HK-2 (cell line): ENCODE measurements at regions not wholly inside any gene's neighbourhood (a gene's known extent, or its start where the extent isn't known, plus 50 kb on each side); places are given as distances from the start of the nearest gene placed in this dataset.
"Not testable (repeated sequence)": the region's sequence is repeated elsewhere in the genome, so short reads cannot be mapped to it uniquely, and the experiment has no call there.

ENCODE experiments used
- DNase-seq: peaks from one replicate; pipeline ENCODE4 v3.0.0-alpha.2; 2018; ENCODE audit not compliant: unreplicated experiment

DNA sequence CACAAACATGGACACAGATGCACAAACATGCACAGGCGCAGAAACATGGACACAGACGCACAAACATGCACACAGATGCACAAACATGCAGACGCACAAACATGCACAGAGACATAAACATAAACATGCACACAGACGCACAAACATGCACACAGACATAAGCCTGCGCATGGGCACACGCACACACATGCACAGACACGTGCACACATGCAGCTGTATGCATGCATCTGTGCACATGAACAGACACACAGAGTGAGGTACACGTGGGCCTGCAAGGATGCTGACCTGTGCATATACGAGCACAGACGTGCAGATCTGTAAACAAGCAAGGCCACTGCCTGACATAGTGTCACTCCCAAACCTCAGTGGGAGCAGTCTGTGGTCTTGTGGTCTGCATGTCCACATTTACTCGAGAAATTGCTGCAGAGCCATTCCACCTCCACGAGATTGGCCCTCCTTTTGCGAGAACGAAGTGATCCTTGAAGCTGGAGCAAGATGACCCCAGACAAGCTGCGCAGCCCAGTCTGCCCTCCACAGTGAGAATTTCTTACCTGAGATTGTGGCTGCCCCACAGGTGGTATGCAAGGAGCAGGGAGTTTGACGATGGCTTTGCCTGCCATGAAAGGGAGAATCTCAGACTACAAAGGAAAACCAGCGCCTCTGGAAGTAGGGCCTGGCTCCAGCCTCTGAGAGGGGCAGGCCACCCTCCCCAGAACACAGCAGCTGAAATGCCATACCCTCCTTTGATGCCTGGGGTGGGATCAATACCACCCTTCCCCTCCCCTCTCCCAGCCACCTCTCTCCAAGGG is 299.9 kb downstream of the BRD1 start:
- DNase-seq, result no peak

DNA sequence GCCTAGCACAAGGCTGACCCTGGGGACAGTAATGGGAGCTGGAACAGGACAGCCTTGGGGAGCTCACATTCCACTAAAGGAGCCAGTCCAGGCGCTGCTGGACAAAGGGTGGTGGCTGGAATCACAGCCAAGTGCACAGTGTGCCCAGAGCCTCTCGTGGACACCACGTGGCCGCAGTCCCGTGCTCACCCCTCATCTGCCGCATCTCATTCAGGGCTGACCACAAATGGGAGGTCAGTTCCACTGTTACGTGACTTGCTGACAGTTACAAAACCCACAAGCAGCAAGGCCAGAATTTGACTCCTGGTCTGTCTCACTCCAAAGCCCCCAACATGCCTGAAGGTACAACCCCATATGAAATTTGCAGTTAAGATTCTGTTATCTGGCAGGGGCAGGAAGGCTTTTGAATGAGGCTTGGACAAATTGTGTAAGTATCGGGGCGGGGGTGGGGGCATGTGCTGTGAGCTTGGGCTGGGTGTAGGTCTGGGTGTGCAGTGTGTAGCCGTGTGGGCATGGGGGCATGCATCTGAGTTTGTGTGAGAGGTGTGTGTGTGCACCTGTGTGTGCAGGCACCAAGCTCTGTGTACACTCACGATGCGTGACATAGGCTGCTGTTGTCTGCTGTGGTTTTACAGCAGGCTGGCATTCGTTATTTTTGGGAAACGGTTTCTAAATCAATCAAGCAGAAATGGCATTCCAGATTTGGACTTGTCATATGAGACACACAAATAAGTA is 301.7 kb downstream of the BRD1 start:
- DNase-seq, result peak; percentile 22

GRCh38 chr22:49525360-49525759 is 302.3 kb downstream of the BRD1 start:
- no peak for DNase-seq

DNA sequence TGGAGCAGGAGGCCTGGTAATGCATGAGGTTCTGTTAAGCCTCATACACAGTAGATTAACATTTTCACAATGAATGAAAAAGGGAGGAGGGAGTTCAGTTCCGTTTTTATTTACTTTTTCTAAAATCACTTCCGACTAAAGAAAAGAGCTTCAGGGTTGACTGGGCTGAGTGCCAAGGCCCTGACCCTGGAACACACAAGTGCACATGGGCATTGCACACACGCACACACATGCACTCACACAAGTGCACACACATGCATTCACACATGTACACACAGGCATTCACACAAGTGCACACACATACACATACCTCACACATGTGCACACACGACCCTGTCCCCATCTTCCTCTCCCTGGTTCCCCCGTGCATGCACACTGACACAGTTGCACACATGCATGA is 303.3 kb downstream of the BRD1 start:
- DNase-seq, result no peak

DNA sequence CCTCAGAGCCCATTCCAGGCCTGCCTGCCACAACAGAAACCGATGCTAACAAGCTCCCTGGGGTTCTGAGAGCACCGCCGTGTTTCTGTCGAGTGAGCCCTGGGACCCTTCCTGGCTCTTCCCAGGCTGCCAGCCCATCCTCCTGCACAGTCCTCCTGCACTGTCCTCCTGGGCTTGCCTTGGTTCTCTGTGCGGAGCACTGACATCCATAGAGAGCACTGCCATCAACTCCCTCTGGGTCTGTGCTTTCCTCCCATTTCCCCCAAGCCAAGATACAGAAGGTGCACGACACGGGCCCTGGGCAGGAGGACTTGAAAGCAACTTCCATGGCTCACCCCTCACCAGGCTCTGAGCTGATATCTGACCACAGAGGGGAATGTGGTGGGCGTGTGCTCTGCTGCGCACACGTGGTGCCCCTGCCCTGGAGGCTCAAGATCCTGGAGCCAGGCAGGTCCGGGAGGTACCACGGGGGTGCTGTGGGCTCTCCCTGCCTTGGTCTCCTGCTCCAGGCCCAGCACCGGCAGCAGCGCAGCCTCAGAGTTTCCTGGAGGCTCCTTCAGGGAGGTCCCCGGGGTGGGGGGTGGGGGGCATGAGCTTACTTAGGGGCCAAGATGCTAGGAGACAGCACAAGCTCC is 304.2 kb downstream of the BRD1 start:
- DNase-seq, result no peak

DNA sequence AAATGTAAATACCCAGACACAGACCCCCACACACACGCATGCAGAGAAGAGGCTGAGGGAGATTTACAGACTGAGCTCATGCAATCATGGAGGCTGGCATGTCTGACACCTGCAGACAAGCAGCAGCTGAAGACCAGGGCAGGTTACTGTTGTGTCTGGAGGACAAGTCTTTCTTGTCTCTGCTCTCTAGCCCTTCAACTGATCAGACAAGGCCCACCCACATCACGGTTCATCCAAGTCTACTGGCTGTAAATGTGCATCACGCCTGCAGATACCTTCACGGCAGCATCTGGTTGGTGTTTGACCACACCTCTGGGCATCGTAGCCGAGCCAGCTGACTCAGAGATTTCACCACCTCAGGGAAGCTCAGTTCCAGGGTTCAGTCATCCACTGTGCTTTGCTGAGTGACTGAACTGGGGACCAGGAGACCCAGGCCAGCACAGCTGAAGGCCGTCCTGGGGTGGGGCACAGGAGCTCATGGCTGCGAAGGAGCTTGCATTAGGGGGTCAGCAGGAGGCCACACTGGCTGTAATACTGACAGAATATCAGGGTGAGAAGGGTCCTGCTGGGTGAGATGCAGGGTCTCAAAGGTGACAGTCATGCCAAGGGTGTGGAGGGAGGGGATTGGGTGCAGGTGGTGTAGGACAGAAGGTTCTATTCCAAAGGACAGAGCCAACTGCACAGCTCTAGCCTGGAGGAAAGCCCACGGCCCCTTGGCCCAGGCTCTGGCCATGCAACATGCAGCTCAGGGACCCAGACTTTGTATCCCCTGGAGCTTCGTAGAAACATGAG is 304.9 kb downstream of the BRD1 start:
- DNase-seq, result no peak

DNA sequence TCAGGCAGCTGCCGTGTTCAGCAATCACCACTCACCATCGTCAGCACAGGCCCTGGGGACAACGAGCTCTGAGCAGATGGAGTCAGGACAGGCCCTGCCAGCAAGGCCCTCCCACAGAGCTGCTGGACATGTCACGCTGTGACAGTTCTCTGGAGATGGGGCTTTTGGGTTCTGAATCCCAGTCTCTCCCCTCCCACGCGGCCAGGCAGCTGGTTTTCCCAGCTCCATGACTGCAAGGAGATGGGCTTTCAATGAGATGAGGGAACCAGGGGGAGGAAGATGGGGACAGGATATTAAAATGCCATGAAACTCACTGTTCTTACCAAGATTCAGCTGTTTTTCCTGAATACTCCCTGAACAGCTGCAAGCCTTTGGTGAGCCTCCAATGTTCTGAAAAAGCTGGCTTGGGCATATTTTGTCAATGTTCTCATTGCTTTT is 305.9 kb downstream of the BRD1 start:
- DNase-seq, result no peak

GRCh38 chr22:49519117-49519737 is 308.4 kb downstream of the BRD1 start:
- no peak for DNase-seq

DNA sequence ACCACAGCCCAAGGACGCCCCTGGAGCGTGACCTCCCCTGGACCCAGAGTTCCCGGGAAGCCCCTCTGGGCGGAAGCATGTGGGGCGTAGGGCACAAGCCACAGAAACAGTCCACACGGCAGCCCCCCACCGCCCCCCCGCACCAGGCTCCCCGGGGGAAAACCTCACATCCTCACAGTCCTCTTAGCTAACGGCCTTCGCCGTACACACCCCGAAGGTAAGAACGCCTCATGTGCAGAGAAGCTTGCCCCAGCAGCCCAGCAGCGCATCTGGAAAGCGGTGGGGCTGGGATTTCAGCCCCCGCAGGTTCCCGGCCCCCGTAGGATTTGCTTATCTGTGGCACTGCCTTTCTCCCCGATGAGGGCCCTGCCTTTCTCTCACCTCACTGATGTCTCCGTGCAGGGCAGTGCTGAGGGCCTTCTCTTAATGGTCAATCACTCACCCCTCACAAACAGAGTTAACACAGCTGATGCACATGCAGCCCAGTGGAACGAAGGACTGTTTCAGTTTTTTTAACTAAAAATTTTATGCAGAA is 309.2 kb downstream of the BRD1 start:
- DNase-seq, result no peak

GRCh38 chr22:49517667-49518185 is 309.9 kb downstream of the BRD1 start:
- DNase-seq, result no peak

DNA sequence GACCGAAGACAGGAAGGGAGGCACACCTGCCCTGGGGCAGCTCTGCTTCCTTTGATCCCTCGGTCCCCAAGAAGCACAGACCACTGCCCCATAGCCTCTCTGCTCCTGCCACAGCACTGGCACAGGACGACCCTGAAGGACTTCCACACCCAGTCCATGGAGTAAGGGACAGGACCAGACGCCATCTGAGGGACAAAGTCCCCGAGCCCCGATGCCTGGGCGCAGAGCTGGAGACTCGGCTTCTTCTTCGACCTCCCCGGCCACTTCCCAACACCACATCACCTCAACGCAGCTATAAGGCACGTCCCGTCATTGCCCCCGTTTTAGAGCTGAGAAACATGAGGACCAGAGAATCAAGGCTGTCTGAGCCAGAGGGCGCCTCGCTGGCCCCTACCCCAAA is 310.5 kb downstream of the BRD1 start:
- DNase-seq, result no peak

DNA sequence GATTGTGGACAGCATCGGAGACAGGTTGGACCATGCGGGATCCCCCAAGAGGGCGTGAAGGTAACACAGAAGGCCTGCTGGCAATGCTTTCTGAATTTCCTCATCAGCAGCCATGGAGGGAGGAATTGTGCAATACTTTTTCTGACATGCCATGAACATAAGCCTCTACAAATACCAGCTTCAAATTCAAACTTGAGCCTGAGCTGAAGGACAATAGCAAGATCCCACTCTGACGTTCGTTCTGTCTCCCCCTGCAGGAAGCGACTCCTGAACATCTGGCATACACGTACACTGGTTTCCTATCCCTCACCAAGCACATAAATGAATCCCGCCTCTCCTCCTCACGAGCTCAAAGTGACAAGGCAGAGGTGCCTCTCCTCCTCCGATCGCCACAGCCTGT is 312.2 kb downstream of the BRD1 start:
- no peak for DNase-seq

DNA sequence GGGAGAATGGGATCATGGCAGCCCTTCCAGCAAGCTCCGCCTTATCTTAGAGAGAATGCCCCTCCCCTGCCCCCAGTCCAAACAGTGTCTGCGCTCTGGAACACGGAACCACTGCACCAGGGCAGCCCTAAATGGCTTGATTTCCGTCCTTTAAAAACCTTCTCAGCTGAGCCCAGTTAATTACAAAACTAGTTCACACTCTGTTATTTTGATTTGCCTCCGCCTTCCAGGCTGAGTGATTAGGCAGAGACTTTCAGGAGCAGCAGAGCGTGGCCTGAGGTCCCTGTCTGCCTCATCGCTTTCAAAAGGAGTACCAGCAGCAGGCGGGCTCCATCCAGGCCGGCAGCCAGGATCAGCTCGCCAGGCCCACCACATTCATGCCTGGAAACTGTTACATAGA is 313.0 kb downstream of the BRD1 start:
- DNase-seq, result peak; percentile 35

GRCh38 chr22:49514211-49514610 is 313.5 kb downstream of the BRD1 start:
- no peak for DNase-seq

DNA sequence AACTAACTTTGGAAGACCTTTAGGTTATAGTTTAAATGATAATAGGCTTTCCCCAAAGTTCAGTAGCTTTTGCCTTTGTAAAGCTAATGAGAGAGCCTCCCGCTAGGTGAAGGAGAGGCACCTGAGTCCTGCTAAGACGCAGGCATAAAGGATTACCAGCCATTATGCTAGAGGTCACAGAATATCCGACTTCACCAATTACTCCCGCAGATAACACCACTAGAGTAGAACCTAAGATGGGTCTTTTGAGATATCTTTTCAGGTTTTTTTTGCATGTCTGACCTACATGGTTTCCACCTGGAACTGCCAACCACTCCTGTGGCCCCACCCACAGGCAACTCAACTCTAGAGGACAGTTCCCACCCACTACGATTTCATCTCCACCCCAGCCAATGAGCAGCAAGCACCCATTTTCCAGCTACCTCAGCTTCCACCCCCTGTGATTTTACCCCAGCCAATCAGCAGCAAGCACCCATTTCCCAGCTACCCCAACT is 314.3 kb downstream of the BRD1 start:
- no peak for DNase-seq

DNA sequence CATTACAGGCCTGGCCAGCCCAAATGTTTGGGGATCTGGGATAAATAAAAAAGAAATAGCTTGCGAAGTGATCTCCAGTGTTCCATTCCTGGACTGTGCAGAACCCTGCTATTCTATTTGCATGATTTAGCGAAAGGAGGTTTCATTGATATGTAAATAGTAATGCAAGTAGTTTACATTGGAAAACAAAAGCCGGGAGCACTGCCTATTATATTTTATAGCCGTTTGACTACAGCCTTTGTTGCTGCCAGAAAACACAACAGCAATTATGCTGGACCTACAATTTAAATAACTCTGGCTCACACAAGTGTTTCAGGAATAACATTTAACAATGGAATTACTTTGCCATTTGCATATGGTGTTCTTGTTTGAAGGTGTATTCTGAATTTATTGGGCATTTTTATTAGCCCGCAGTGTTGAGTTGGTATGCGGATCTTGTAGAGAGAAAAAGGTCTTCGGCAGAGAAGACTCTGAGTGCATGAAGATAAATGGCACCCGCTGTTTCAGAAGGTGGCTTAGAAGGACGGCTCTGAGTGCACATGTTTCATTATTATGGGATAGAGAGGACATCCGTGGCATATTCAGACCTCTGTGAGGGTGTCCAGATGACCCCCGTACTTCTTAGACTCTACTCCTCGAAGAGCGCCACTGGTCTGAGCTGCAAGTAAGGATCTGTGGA is 315.0 kb downstream of the BRD1 start:
- DNase-seq, result no peak

DNA sequence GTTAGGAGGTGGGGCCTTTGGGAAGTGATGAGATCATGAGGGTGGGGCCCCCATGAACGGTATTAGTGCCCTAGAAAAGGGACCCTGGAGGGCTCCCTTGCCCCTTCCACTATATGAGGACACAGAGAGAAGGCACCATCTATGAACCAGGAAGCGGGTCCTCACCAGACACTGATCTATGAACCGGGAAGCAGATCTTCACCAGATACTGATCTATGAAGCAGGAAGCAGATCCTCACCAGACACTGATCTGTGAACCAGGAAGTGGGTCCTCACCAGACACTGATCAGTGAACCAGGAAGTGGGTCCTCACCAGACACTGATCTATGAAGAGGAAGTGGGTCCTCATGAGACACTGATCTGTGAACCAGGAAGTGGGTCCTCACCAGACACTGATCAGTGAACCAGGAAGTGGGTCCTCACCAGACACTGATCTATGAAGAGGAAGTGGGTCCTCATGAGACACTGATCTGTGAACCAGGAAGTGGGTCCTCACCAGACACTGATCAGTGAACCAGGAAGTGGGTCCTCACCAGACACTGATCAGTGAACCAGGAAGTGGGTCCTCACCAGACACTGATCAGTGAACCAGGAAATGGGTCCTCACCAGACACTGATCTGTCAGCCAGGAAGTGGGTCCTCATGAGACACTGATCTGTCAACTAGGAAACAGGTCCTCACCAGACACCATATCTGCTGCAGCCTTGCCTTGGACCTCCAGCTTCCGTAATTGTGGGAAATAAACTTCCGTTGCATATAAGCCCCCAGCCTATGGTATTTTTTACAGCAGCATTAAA is 316.1 kb downstream of the BRD1 start:
- not testable (repeated sequence) for DNase-seq

DNA sequence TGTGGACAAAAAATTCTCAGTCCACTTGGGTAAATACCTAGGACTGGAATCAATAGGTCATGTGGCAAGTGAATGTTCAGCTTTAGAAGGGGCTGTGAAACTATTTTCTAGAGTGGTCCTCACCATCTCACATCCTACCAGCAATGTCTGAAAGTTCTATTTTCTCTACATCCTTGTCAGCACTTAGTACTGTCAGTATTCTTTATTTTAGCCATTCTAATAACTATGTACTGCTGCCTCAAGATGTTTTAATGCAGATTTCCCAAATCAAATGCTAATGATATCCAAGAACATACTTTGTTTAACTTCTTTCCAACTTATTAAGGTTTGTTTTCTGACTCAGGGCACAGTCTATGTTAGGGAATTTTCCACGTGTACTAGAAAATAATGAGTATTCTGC is 317.0 kb downstream of the BRD1 start:
- DNase-seq, result no peak

- no peak for DNase-seq
Observed at GRCh38 chr22:49509016-49509415, 318.7 kb downstream of the BRD1 start.
